CD4-positive, alpha-beta memory T cell (primary cell): ENCODE measurements at regions not wholly inside any gene's neighbourhood (a gene's known extent, or its start where the extent isn't known, plus 50 kb on each side); places are given as distances from the start of the nearest gene placed in this dataset.

ENCODE experiments used
- CTCF ChIA-PET: fragments of 350-600 bp; sonication (Branson Sonifier 250); formaldehyde crosslinking; loops from one replicate; lab custom pipeline; 2021; ENCODE audit warnings: inconsistent platforms; ENCODE audit not compliant: partially characterized antibody; lab: Charles Lee
- POLR2A ChIA-PET: fragments of 350-600 bp; sonication (Branson Sonifier 250); formaldehyde crosslinking; loops from one replicate; lab custom pipeline; 2021; ENCODE audit not compliant: partially characterized antibody; lab: Charles Lee
- DNase-seq, 5 donors: peaks; one replicate each; pipeline versions ENCODE4 v3.0.0 to v3.0.0-alpha.2; 2020 to 2022; ENCODE audit warnings: mixed read lengths in 1 of 5
- H3K27ac ChIP-seq: one replicate; pipeline ENCODE4 v1.7.0; 2013; ENCODE audit warnings: low read depth, low read length
- H3K27me3 ChIP-seq: 2 replicates; pipeline ENCODE4 v1.7.0; 2013; ENCODE audit warnings: mild to moderate bottlenecking, low read length, moderate library complexity; ENCODE audit not compliant: insufficient read depth
- H3K36me3 ChIP-seq: 2 replicates; pipeline ENCODE4 v1.7.0; 2013; ENCODE audit warnings: mild to moderate bottlenecking, low read length, moderate library complexity; ENCODE audit not compliant: insufficient read depth
- H3K4me1 ChIP-seq: 2 replicates; pipeline ENCODE4 v1.7.0; 2013; ENCODE audit warnings: mild to moderate bottlenecking, low read length, moderate library complexity; ENCODE audit not compliant: insufficient read depth
- H3K4me3 ChIP-seq, 2 donors: one replicate each; pipeline ENCODE4 v1.7.0; 2013; ENCODE audit warnings: low read length in 2 of 2, mild to moderate bottlenecking in 1 of 2
- H3K9me3 ChIP-seq, 2 donors: one replicate each; pipeline ENCODE4 v1.7.0; 2013; ENCODE audit warnings: low read length in 2 of 2, control low read depth in 1 of 2; ENCODE audit not compliant: control insufficient read depth in 1 of 2
- H3K27ac Mint-ChIP-seq, 7 donors: one replicate each; pipeline ENCODE4 v1.8.0; 2020 to 2021; ENCODE audit warnings: mixed read lengths in 7 of 7, mild to moderate bottlenecking in 6 of 7, inconsistent platforms in 3 of 7, moderate library complexity in 3 of 7
- H3K27me3 Mint-ChIP-seq, 2 donors: one replicate each; pipeline ENCODE4 v1.8.0; 2020 to 2021; ENCODE audit warnings: mixed read lengths in 2 of 2
- H3K36me3 Mint-ChIP-seq, 2 donors: one replicate each; pipeline ENCODE4 v1.8.0; 2020 to 2021; ENCODE audit warnings: mixed read lengths in 2 of 2, inconsistent platforms in 1 of 2, mild to moderate bottlenecking in 1 of 2
- H3K4me1 Mint-ChIP-seq, 4 donors: one replicate each; pipeline ENCODE4 v1.8.0; 2020 to 2021; ENCODE audit warnings: mixed read lengths in 4 of 4, mild to moderate bottlenecking in 1 of 4
- H3K4me3 Mint-ChIP-seq, 8 donors: one replicate each; pipeline ENCODE4 v1.8.0; 2020 to 2021; ENCODE audit warnings: mixed read lengths in 8 of 8, mild to moderate bottlenecking in 7 of 8, moderate library complexity in 6 of 8, inconsistent platforms in 3 of 8
- H3K9me3 Mint-ChIP-seq, 8 donors: one replicate each; pipeline ENCODE4 v1.8.0; 2020 to 2021; ENCODE audit warnings: mixed read lengths in 8 of 8, mild to moderate bottlenecking in 5 of 8, inconsistent platforms in 3 of 8, moderate library complexity in 1 of 8
- intact Hi-C: fragments of 100-400 bp; cut with micrococcal nuclease; formaldehyde crosslinking; loops from one replicate; pipeline ENCODE4 v1.15.1; 2023

DNA sequence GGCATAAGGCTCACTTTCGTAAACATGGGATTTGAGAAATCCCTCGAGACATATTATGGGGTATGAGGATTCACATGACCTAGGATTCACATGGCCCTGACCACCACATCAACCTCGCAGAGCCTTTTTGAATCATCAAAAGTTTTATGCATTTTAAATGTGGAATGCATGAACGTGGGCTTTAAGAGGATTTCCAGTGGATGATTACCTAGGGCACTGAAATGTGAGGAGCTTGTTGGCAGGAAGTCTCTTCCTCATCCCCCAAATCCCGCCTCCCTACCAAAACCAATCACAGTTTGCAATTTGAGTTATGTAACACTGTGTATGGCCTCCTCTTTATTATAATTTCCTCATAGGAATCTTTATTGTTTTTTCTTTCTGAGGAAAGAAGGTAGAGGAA, 659.6 kb upstream of the TBX3 start:
- Mint-ChIP-seq H3K27ac (no peak overlapping the region), H3K27me3 (no peaks in the 10 kb centered on the region)
- intact Hi-C loops: no loop called here

DNA sequence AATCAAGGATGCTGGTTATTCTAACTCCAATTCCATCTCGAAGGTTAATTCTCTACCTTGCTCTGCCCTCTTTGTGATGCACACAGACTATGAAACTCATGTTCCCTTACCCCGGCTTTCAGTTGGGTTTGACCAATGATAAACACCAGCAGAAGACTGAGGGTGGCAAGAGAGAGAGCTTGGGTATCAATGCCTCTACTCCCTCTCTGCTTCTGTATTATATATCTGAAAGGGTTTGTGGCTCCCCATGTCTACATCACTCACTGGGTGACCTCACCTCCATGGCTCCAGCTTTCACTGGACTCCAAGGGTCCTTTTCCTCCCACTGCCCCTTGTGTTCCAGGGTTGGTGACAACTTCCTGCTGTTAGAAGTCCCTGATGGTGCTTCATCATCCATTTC, 659.0 kb upstream of the TBX3 start:
- no peaks in the 10 kb centered on the region for H3K9me3 ChIP-seq
- H3K36me3 ChIP-seq: no peaks in the 10 kb centered on the region
- Mint-ChIP-seq H3K27ac (no peak overlapping the region), H3K4me3 (no peak overlapping the region), H3K36me3 (no peaks in the 10 kb centered on the region), H3K27me3 (no peaks in the 10 kb centered on the region), H3K9me3 (peaks cover 0 to 15% (median 10%) of the 10 kb centered on the region in 8 donors), H3K4me1 (no peaks in the 10 kb centered on the region)
- no peaks in the 10 kb centered on the region for H3K27me3 ChIP-seq
- no peak for DNase-seq
- no peaks in the 10 kb centered on the region for H3K4me1 ChIP-seq
- no peak overlapping the region for H3K4me3 ChIP-seq
- POLR2A ChIA-PET: no interaction called here
- H3K27ac ChIP-seq: no peak overlapping the region
- CTCF ChIA-PET: no interaction called here
- intact Hi-C loops: no loop called here

More for the DNA sequence above, 659.6 kb upstream of the TBX3 start:
- Mint-ChIP-seq H3K4me1 (no peaks in the 10 kb centered on the region), H3K4me3 (no peak overlapping the region), H3K9me3 (peaks cover 0 to 15% (median 10%) of the 10 kb centered on the region in 8 donors), H3K36me3 (no peaks in the 10 kb centered on the region)
- Histone ChIP-seq H3K9me3 (no peaks in the 10 kb centered on the region), H3K27me3 (no peaks in the 10 kb centered on the region), H3K27ac (no peak overlapping the region), H3K36me3 (no peaks in the 10 kb centered on the region), H3K4me3 (no peak overlapping the region), H3K4me1 (no peaks in the 10 kb centered on the region)
- ChIA-PET CTCF (no interaction called here), POLR2A (no interaction called here)
- DNase-seq: no peak

DNA sequence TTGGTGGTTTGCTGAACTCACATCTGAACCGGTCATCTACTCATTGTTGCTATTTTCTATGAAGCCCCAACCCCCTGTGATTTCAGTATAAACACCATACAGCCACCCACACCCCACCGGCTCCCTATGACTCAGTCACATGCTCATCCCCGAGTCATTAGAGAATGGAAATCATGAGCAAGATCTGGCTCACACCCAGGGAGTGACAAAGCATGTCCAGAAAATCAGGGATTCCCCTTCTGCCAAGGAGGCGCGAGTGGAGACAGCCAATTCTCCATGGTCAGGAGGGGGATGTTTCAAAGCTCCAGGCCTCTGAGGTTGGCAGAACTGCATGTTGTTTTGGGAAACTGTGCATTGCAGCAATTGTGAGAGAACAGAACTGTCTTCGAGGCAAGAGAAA, 657.5 kb upstream of the TBX3 start:
- no peaks in the 10 kb centered on the region for H3K4me1 Mint-ChIP-seq
- Histone ChIP-seq H3K4me1 (no peaks in the 10 kb centered on the region), H3K4me3 (no peak overlapping the region), H3K27me3 (no peaks in the 10 kb centered on the region), H3K27ac (no peak overlapping the region), H3K36me3 (no peaks in the 10 kb centered on the region), H3K9me3 (no peaks in the 10 kb centered on the region)
- ChIA-PET CTCF (no interaction called here), POLR2A (no interaction called here)
- H3K27me3 Mint-ChIP-seq: no peaks in the 10 kb centered on the region
- H3K4me3 Mint-ChIP-seq: no peak overlapping the region
- H3K9me3 Mint-ChIP-seq: peaks cover 0 to 14% (median 10%) of the 10 kb centered on the region in 8 donors
- intact Hi-C loops: no loop called here
- no peak overlapping the region for H3K27ac Mint-ChIP-seq
- no peak for DNase-seq
- H3K36me3 Mint-ChIP-seq: no peaks in the 10 kb centered on the region

DNA sequence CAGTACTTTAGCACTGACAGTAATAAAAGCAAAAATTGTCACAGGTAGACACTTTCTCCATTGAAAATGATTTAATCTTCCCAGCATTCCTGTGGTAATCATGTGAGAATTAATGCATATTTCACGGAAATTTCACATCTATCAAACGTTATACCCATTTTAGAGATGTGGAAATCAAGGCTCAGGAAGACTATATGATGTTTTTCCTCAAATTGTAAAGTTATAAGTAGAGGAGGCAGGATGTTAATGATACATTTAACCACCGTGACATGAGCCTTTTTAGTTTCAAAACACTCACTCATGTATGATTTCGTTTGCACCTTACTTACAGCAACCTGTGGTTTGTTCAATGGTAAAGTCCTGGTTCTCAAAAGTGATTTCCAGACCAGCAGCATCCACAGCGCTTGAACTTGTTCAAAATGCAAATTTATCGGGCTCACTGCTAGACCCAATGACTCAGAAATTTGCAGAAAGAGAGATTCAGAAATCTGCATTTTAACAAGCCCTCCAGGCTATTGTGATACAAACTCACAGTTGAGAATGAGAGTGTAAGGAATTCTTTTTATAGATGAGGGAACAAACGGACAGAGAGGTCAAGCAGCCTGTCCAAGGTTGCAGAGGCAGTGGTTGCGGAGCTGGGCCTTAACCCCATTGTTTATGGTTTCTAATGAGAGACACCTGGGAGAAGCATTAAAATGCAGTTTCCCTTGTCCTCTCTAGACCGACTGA, 654.8 kb upstream of the TBX3 start:
- no peak overlapping the region for H3K4me3 ChIP-seq
- intact Hi-C loops: no loop called here
- H3K27ac ChIP-seq: no peak overlapping the region
- ChIA-PET CTCF (no interaction called here), POLR2A (no interaction called here)
- no peaks in the 10 kb centered on the region for H3K27me3 Mint-ChIP-seq
- no peak for DNase-seq
- no peaks in the 10 kb centered on the region for H3K27me3 ChIP-seq
- H3K36me3 ChIP-seq: no peaks in the 10 kb centered on the region
- no peaks in the 10 kb centered on the region for H3K9me3 ChIP-seq
- no peak overlapping the region for H3K27ac Mint-ChIP-seq
- no peaks in the 10 kb centered on the region for H3K4me1 Mint-ChIP-seq
- no peak overlapping the region for H3K4me3 Mint-ChIP-seq
- no peaks in the 10 kb centered on the region for H3K4me1 ChIP-seq
- no peaks in the 10 kb centered on the region for H3K36me3 Mint-ChIP-seq
- peaks cover 0 to 11% (median 7%) of the 10 kb centered on the region in 8 donors for H3K9me3 Mint-ChIP-seq

DNA sequence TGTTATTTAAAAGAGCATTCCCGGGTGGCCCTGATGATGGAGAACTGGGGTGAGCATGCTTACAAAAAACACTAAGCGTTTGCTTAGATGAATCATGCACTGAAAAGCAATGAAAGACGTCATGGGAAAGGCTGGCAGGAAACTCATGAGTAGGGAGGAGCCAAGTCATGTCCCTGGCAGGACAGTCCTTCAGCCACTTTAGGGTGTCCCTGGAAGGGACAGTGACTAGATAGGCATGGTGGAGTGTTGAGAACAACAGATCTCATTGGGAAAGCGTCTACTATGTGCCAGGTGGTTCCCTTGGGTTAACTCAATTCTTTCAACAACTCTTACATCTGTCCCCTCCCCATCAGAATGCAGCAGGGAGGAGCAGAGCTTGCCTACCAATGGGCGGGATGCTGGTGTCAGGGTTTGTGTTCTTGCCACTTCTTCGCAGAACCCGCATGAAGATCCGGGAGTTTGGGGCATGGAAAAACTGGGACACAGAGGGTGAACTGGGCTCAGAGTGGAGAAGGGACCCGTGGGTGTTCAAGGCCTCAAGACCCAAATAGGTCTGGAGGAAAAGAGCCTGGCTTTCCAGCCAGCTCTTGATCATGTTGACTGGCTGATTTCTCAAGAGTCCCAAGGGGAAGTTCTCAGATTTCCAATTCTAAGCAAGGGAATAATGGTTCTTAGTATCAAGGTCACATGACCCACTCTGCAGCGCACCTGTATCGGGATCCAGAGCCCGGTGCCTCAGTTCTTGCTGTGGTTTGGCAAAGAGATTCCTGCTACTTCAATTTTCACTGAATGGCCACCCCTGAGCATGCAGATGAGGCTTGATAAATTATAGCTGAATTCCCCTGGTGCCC, 653.9 kb upstream of the TBX3 start:
- Histone ChIP-seq H3K27ac (no peak overlapping the region), H3K27me3 (no peaks in the 10 kb centered on the region), H3K4me3 (no peak overlapping the region), H3K4me1 (no peaks in the 10 kb centered on the region), H3K9me3 (no peaks in the 10 kb centered on the region), H3K36me3 (no peaks in the 10 kb centered on the region)
- no peak for DNase-seq
- H3K4me1 Mint-ChIP-seq: no peaks in the 10 kb centered on the region
- no peak overlapping the region for H3K27ac Mint-ChIP-seq
- intact Hi-C loops: no loop called here
- ChIA-PET POLR2A (no interaction called here), CTCF (no interaction called here)
- H3K27me3 Mint-ChIP-seq: no peaks in the 10 kb centered on the region
- no peaks in the 10 kb centered on the region for H3K36me3 Mint-ChIP-seq
- no peak overlapping the region for H3K4me3 Mint-ChIP-seq
- peaks cover 0 to 11% (median 6%) of the 10 kb centered on the region in 8 donors for H3K9me3 Mint-ChIP-seq

DNA sequence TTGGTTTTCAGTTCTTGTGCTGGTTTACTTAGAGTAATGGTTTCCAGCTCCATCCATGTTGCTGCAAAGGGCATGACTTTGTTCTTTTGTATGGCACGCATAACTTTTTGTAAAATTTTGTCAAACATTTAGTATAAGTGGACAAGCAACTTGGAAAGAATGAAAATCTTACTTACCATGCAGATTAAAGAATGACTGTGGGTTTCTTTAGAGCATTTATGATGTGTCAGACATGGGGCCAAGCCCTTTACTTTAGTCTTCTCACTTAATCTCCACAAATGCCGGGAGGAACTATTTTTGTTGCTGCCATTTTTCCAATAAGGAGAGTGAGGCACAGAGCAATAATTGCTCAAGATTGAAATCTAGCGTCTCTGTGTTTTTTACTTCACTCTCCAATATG, 652.5 kb upstream of the TBX3 start:
- Mint-ChIP-seq H3K9me3 (peaks cover 0 to 10% (median 1%) of the 10 kb centered on the region in 8 donors), H3K4me1 (no peaks in the 10 kb centered on the region), H3K36me3 (no peaks in the 10 kb centered on the region), H3K27me3 (no peaks in the 10 kb centered on the region), H3K27ac (no peak overlapping the region), H3K4me3 (no peak overlapping the region)
- ChIA-PET CTCF (no interaction called here), POLR2A (no interaction called here)
- Histone ChIP-seq H3K27ac (no peak overlapping the region), H3K36me3 (no peaks in the 10 kb centered on the region), H3K4me3 (no peak overlapping the region), H3K9me3 (no peaks in the 10 kb centered on the region), H3K4me1 (no peaks in the 10 kb centered on the region), H3K27me3 (no peaks in the 10 kb centered on the region)
- DNase-seq: no peak
- intact Hi-C loops: no loop called here

DNA sequence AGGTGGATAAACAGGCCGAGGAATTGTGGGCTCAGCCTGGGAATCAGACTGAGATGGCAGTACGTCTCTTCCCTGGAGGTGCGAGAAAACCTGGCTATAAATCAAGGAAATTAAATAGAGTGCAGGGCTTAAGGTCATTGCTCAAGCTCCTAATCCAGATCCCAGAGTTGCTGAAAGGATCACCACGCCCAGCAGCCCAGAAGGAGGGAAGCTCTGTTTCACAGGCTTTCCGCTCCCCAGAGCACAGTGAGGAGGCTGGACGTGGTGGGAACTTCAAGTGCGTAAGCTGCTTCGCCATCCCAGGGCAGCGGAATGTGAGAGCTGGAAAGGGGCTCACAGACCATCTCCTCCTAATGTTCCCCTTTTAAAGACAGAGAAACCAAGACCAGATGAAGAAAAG, 651.6 kb upstream of the TBX3 start:
- CTCF ChIA-PET: no interaction called here
- peaks cover 0 to 8% (median 1%) of the 10 kb centered on the region in 8 donors for H3K9me3 Mint-ChIP-seq
- Histone ChIP-seq H3K9me3 (no peaks in the 10 kb centered on the region), H3K27ac (no peak overlapping the region), H3K27me3 (no peaks in the 10 kb centered on the region), H3K36me3 (no peaks in the 10 kb centered on the region), H3K4me1 (no peaks in the 10 kb centered on the region), H3K4me3 (no peak overlapping the region)
- H3K36me3 Mint-ChIP-seq: no peaks in the 10 kb centered on the region
- H3K4me1 Mint-ChIP-seq: no peaks in the 10 kb centered on the region
- intact Hi-C loops: no loop called here
- DNase-seq: no peak
- POLR2A ChIA-PET: no interaction called here
- no peaks in the 10 kb centered on the region for H3K27me3 Mint-ChIP-seq
- H3K4me3 Mint-ChIP-seq: no peak overlapping the region
- H3K27ac Mint-ChIP-seq: no peak overlapping the region
